ENCODE measurements at regions not wholly inside any gene's neighbourhood (a gene's known extent, or its start where the extent isn't known, plus 50 kb on each side); places are given as distances from the start of the nearest gene placed in this dataset.

GRCh38 chr12:111027431-111027830 is 107.1 kb upstream of the MYL2 start:
- TF ChIP-seq POLR2AphosphoS5 (IDR thresholded peaks at IDR 0.05) (no peak), CTCF (IDR thresholded peaks at IDR 0.05) (no peak), POLR2A (IDR thresholded peaks at IDR 0.05) (no peak)

All from transverse colon (tissue), 4 donors.